Left lung (tissue), 4 donors: ENCODE measurements at regions not wholly inside any gene's neighbourhood (a gene's known extent, or its start where the extent isn't known, plus 50 kb on each side); places are given as distances from the start of the nearest gene placed in this dataset.

Source experiments
- ATAC-seq: fragments of 200-7000 bp; cut with Tn5 transposase; one replicate; pipeline ENCODE4 v1.9.1; 2020; ENCODE audit warnings: moderate library complexity
- DNase-seq, 4 donors: peaks; one replicate each; pipeline ENCODE4 v3.0.0-alpha.2; 2013 to 2020
- H3K27ac ChIP-seq, 2 donors: fragments of 200-600 bp; sonication (generic) in 1 of 2; one replicate each; pipeline versions ENCODE4 v1.5.0 to v1.8.0; 2020 to 2021
- H3K27me3 ChIP-seq, 2 donors: fragments of 200-600 bp; sonication (generic) in 1 of 2; one replicate each; pipeline versions ENCODE4 v1.5.0 to v1.8.0; 2020 to 2021
- H3K36me3 ChIP-seq, 2 donors: fragments of 200-600 bp; sonication (generic) in 1 of 2; one replicate each; pipeline versions ENCODE4 v1.5.0 to v1.8.0; 2020 to 2021
- H3K4me1 ChIP-seq, 2 donors: fragments of 200-600 bp; one replicate each; pipeline ENCODE4 v1.8.0; 2021
- H3K4me3 ChIP-seq, 2 donors: fragments of 200-600 bp; sonication (generic) in 1 of 2; one replicate each; pipeline versions ENCODE4 v1.5.0 to v1.8.0; 2020 to 2021; ENCODE audit warnings: mild to moderate bottlenecking in 1 of 2
- H3K9me3 ChIP-seq, 2 donors: fragments of 200-600 bp; sonication (generic) in 1 of 2; one replicate each; pipeline versions ENCODE4 v1.5.0 to v1.8.0; 2020 to 2021
- intact Hi-C, 2 donors: fragments of 100-400 bp; cut with DNase I; formaldehyde crosslinking; loops; one replicate each; pipeline versions ENCODE4 v1.11.2 to v1.14.2; 2022
- TF ChIP-seq, protein P1 (sequence below), 2 donors: fragments of 200-600 bp; sonication (generic) in 1 of 2; IDR thresholded peaks; one replicate each; pipeline versions ENCODE4 v1.5.0 to v1.8.0; 2021; ENCODE audit warnings: antibody characterized with exemption in 2 of 2
- donor health status: DM: no; HTN: yes; CAD: no.
- donor health status: DM: no; HTN: no; CAD: no.

DNA sequence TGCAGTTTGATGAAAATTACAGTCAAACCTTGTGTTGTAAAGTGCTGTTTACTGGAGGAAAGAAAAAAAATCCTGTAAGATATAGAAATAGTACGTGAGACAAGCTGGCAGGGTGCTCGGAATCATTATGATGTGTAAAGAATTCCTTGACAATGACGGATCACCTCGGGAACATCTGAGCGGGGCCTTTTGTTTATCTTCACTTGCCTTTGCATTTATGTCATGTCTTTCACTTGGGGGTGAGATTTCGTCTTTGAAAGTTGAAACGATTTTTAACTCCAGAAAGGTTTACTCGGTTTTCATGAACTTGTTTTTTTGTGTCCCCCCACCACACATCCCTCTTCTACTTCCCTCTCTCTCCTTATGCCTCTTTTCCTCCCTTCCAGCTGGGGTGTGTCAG is 128.3 kb upstream of the VEPH1 start:
- Histone ChIP-seq H3K4me3 (no peak overlapping the region), H3K27ac (no peak overlapping the region), H3K27me3 (peaks cover 0 to 8% of the 10 kb centered on the region in 2 donors), H3K9me3 (no peaks in the 10 kb centered on the region), H3K4me1 (no peaks in the 10 kb centered on the region), H3K36me3 (no peaks in the 10 kb centered on the region)
- intact Hi-C loops = no loop called here
- TF ChIP-seq, protein P1, sequence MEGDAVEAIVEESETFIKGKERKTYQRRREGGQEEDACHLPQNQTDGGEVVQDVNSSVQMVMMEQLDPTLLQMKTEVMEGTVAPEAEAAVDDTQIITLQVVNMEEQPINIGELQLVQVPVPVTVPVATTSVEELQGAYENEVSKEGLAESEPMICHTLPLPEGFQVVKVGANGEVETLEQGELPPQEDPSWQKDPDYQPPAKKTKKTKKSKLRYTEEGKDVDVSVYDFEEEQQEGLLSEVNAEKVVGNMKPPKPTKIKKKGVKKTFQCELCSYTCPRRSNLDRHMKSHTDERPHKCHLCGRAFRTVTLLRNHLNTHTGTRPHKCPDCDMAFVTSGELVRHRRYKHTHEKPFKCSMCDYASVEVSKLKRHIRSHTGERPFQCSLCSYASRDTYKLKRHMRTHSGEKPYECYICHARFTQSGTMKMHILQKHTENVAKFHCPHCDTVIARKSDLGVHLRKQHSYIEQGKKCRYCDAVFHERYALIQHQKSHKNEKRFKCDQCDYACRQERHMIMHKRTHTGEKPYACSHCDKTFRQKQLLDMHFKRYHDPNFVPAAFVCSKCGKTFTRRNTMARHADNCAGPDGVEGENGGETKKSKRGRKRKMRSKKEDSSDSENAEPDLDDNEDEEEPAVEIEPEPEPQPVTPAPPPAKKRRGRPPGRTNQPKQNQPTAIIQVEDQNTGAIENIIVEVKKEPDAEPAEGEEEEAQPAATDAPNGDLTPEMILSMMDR (IDR thresholded peaks at IDR 0.05) = no peak
- no peak for ATAC-seq
- DNase-seq = no peak

DNA sequence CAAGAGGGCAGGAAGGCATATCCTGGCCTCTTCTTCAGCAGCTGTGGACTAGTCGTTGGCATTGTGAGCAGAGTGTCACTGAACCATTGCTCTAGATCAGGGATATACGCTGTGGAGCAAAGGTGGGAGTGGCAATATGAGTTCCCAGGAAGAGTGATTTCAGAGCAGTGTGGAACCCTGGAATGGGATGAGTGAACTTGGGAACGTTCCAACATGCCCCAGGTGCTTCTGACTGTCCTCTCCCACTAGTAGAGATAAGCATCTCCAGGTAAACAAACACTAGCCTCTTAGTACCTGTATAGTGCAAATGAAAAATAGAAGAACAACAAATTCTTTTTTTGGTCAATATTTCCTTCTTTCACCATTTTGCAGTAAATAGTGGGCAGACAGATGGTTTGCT is 123.6 kb upstream of the VEPH1 start:
- no peaks in the 10 kb centered on the region for H3K4me1 ChIP-seq
- no peak for DNase-seq
- no peaks in the 10 kb centered on the region for H3K36me3 ChIP-seq
- TF ChIP-seq, protein P1 (IDR thresholded peaks at IDR 0.05) = no peak
- no peak overlapping the region for H3K27ac ChIP-seq
- intact Hi-C loops = no loop called here
- no peaks in the 10 kb centered on the region for H3K9me3 ChIP-seq
- ATAC-seq = no peak
- H3K4me3 ChIP-seq = no peak overlapping the region
- peaks cover 0 to 3% of the 10 kb centered on the region in 2 donors for H3K27me3 ChIP-seq

DNA sequence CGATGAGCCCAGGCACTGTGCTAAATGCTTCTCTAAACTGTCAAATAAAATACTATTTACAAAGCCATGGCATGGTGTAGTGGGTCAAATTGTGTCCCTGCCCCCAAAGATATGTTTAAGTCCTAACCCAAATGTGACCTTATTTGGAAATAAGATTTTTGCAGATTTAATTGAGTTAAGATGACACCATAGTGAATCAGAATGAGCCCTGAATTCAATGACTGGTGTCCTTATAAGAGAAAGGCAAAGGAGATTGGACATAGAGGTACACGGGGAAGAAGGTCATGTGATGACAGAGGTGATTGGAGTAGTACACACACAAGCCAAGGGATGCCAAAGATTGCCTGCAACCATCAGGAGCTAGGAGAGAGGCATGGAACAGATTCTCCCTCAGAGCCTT is 121.6 kb upstream of the VEPH1 start:
- peaks cover 0 to 6% of the 10 kb centered on the region in 2 donors for H3K27me3 ChIP-seq
- H3K9me3 ChIP-seq = no peaks in the 10 kb centered on the region
- no peak for DNase-seq
- H3K4me1 ChIP-seq = no peaks in the 10 kb centered on the region
- H3K36me3 ChIP-seq = no peaks in the 10 kb centered on the region
- ATAC-seq = no peak
- H3K27ac ChIP-seq = no peak overlapping the region
- intact Hi-C loops = no loop called here
- no peak overlapping the region for H3K4me3 ChIP-seq
- TF ChIP-seq, protein P1 (IDR thresholded peaks at IDR 0.05) = no peak

DNA sequence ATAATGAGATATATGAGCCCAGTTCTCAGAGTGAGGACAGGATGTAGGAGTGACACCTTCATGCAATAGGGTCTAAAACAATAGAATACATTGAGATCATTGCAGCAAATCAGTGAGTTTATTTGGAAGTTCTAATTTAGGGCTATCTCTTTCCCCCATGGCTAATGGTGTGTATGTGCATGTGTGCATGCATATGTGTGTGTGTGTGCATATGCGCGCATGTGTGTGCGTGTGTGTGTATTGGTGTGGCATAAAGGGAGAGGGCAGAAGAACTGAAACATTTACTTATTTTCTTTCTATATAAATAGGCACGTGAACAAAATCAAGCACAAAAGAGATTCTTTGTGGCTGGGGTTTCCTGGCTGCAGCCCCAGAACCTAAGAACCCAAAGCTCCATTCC is 115.7 kb upstream of the VEPH1 start:
- Histone ChIP-seq H3K9me3 (no peaks in the 10 kb centered on the region), H3K4me3 (no peak overlapping the region), H3K27ac (no peak overlapping the region), H3K36me3 (no peaks in the 10 kb centered on the region), H3K27me3 (peaks cover 0 to 8% of the 10 kb centered on the region in 2 donors), H3K4me1 (no peaks in the 10 kb centered on the region)
- intact Hi-C loops = loop anchor here in 1 of 2 donors (10.0 kb wide), 1 partner anchor 816 kb away; no protein-coding TSS in a partner anchor
- TF ChIP-seq, protein P1 (IDR thresholded peaks at IDR 0.05) = no peak
- ATAC-seq = no peak
- no peak for DNase-seq

DNA sequence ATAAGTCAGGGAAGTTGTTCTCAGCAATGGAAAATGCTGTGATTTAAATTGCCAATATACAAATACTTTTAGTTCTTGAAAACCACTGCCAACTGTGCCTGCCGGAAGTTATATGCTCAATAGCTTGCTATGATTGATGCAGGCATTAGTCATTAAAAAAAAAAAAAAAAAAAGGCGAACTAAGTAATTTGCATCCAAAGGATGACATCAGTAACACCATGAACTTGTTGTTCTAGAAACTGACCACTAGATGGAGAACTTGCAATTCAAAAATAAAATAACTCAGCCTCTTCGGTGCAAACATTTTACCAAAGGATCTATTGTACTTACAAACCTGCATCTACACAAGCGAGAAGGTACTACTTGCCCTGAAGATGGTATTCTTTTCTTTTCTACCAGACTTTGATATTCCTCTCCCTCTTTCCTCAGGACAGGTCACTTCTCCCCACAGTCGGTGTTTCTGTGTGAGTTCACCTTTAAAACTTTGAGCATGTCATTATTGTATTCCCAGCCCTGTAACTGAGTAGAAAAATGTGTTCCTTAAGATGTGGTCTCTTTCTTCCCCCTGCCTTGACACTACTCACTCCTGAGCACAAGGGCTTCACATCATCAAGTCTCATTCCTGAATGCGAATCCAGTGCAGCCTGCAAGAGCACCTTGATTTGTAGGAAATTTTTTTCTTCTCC is 115.0 kb upstream of the VEPH1 start:
- Histone ChIP-seq H3K4me1 (no peaks in the 10 kb centered on the region), H3K4me3 (no peak overlapping the region), H3K27me3 (peaks cover 0 to 8% of the 10 kb centered on the region in 2 donors), H3K9me3 (no peaks in the 10 kb centered on the region), H3K27ac (no peak overlapping the region), H3K36me3 (no peaks in the 10 kb centered on the region)
- TF ChIP-seq, protein P1 (IDR thresholded peaks at IDR 0.05) = peak; percentile 47 to 67
- peak; percentile 83 for ATAC-seq
- intact Hi-C loops = loop anchor here in 1 of 2 donors (10.0 kb wide), 1 partner anchor 817 kb away; no protein-coding TSS in a partner anchor
- DNase-seq = peak in 2 of 4 donors; percentile 53 to 54
